SK-N-SH (cell line): ENCODE measurements at regions not wholly inside any gene's neighbourhood (a gene's known extent, or its start where the extent isn't known, plus 50 kb on each side); places are given as distances from the start of the nearest gene placed in this dataset.

ENCODE experiments used
- CTCF ChIP-seq: fragments of 200-600 bp; sonication (generic); IDR thresholded peaks from 2 replicates; pipeline ENCODE4 v1.6.1; 2017; ENCODE audit warnings: antibody characterized with exemption, mild to moderate bottlenecking, moderate library complexity
- FOXJ3 ChIP-seq: sonication (generic); formaldehyde crosslinking; IDR thresholded peaks from 2 replicates; pipeline ENCODE4 v1.5.1; 2020; ENCODE audit warnings: mild to moderate bottlenecking, missing genetic modification reagents
- MAX ChIP-seq: IDR thresholded peaks from 2 replicates; pipeline ENCODE4 v1.4.0; 2012; ENCODE audit warnings: low read depth
- POLR2AphosphoS5 ChIP-seq: IDR thresholded peaks from 2 replicates; pipeline ENCODE4 v1.6.1; 2012; ENCODE audit warnings: low read depth, low read length
- REST ChIP-seq: IDR thresholded peaks from 2 replicates; pipeline ENCODE4 v1.6.1; 2012; ENCODE audit warnings: mild to moderate bottlenecking, low read depth, low read length, moderate library complexity
- USF2 ChIP-seq: fragments of 150-350 bp; IDR thresholded peaks from 2 replicates; pipeline ENCODE4 v1.6.1; 2017; ENCODE audit warnings: antibody characterized with exemption, low read length, low read depth, borderline replicate concordance
- ZBTB33 ChIP-seq: IDR thresholded peaks from 2 replicates; pipeline ENCODE4 v1.4.0; 2012; ENCODE audit warnings: low read depth, borderline replicate concordance

GRCh38 chr10:32207544-32207943 is 139.4 kb downstream of the EPC1 start:
- TF ChIP-seq CTCF (peak; percentile 65), ZBTB33 (no peak), REST (no peak), POLR2AphosphoS5 (no peak), MAX (no peak), USF2 (no peak), FOXJ3 (no peak)
